Uterus (tissue), 2 donors: ENCODE measurements at regions not wholly inside any gene's neighbourhood (a gene's known extent, or its start where the extent isn't known, plus 50 kb on each side); places are given as distances from the start of the nearest gene placed in this dataset.

Experiments used
- CTCF ChIP-seq, 4 experiments: fragments of 200-600 bp in 2 of 4; fragments of 450-650 bp in 2 of 4; sonication (generic) in 2 of 4; IDR thresholded peaks; one replicate each; pipeline ENCODE4 v1.5.1; 2016 to 2019; ENCODE audit warnings: antibody characterized with exemption in 4 of 4, mild to moderate bottlenecking in 2 of 4, moderate library complexity in 1 of 4
- POLR2A ChIP-seq, 2 donors: fragments of 450-650 bp; IDR thresholded peaks; one replicate each; pipeline ENCODE4 v1.6.1; 2016; ENCODE audit warnings: antibody characterized with exemption in 2 of 2, mild to moderate bottlenecking in 1 of 2, moderate library complexity in 1 of 2

- no peak for TF ChIP-seq POLR2A (IDR thresholded peaks at IDR 0.05)
- TF ChIP-seq CTCF (IDR thresholded peaks at IDR 0.05): no peak
These were observed 112.2 kb downstream of the PLEKHG1 start for GRCh38 chr6:150711584-150712504.
